ENCODE measurements at regions not wholly inside any gene's neighbourhood (a gene's known extent, or its start where the extent isn't known, plus 50 kb on each side); places are given as distances from the start of the nearest gene placed in this dataset.

GRCh38 chr10:9214618-9215017, 1160.1 kb downstream of the GATA3 start:
- peaks cover 39% of the 10 kb centered on the region for H3K27me3 Mint-ChIP-seq
- no peak overlapping the region for H3K27ac Mint-ChIP-seq
- H3K36me3 Mint-ChIP-seq (ENCODE audit: insufficient read depth) = no peaks in the 10 kb centered on the region
- no peak overlapping the region for H3K4me3 Mint-ChIP-seq (ENCODE audit: low read depth)
- H3K4me1 Mint-ChIP-seq (ENCODE audit: low read depth) = no peaks in the 10 kb centered on the region
- DNase-seq (ENCODE audit: low spot score, unreplicated experiment) = no peak
- TF ChIP-seq CTCF (IDR thresholded peaks at IDR 0.05; ENCODE audit: unreplicated experiment) = no peak
- H3K9me3 Mint-ChIP-seq (ENCODE audit: low read depth) = no peaks in the 10 kb centered on the region

- H3K27me3 Mint-ChIP-seq = peaks cover 37% of the 10 kb centered on the region
- H3K36me3 Mint-ChIP-seq (ENCODE audit: insufficient read depth) = no peaks in the 10 kb centered on the region
- no peak for TF ChIP-seq CTCF (IDR thresholded peaks at IDR 0.05; ENCODE audit: unreplicated experiment)
- H3K9me3 Mint-ChIP-seq (ENCODE audit: low read depth) = no peaks in the 10 kb centered on the region
- no peak for DNase-seq (ENCODE audit: low spot score, unreplicated experiment)
- H3K4me1 Mint-ChIP-seq (ENCODE audit: low read depth) = no peaks in the 10 kb centered on the region
- H3K27ac Mint-ChIP-seq = no peak overlapping the region
- no peak overlapping the region for H3K4me3 Mint-ChIP-seq (ENCODE audit: low read depth)
Observed at GRCh38 chr10:9215121-9215520, 1160.6 kb downstream of the GATA3 start.

GRCh38 chr10:9219860-9220259, 1165.4 kb downstream of the GATA3 start:
- Mint-ChIP-seq H3K4me1 (ENCODE audit: low read depth) (no peaks in the 10 kb centered on the region), H3K4me3 (ENCODE audit: low read depth) (no peak overlapping the region), H3K9me3 (ENCODE audit: low read depth) (no peaks in the 10 kb centered on the region), H3K27me3 (peaks cover 26% of the 10 kb centered on the region), H3K36me3 (ENCODE audit: insufficient read depth) (no peaks in the 10 kb centered on the region), H3K27ac (no peak overlapping the region)
- no peak for TF ChIP-seq CTCF (IDR thresholded peaks at IDR 0.05; ENCODE audit: unreplicated experiment)
- DNase-seq (ENCODE audit: low spot score, unreplicated experiment) = no peak

GRCh38 chr10:9222917-9223316, 1168.4 kb downstream of the GATA3 start:
- Mint-ChIP-seq H3K27me3 (peaks cover 19% of the 10 kb centered on the region), H3K4me1 (ENCODE audit: low read depth) (no peaks in the 10 kb centered on the region), H3K27ac (no peak overlapping the region), H3K9me3 (ENCODE audit: low read depth) (no peaks in the 10 kb centered on the region), H3K36me3 (ENCODE audit: insufficient read depth) (no peaks in the 10 kb centered on the region), H3K4me3 (ENCODE audit: low read depth) (no peak overlapping the region)
- no peak for TF ChIP-seq CTCF (IDR thresholded peaks at IDR 0.05; ENCODE audit: unreplicated experiment)
- DNase-seq (ENCODE audit: low spot score, unreplicated experiment) = no peak

- H3K9me3 Mint-ChIP-seq (ENCODE audit: low read depth) = no peaks in the 10 kb centered on the region
- H3K4me1 Mint-ChIP-seq (ENCODE audit: low read depth) = no peaks in the 10 kb centered on the region
- no peak overlapping the region for H3K4me3 Mint-ChIP-seq (ENCODE audit: low read depth)
- TF ChIP-seq CTCF (IDR thresholded peaks at IDR 0.05; ENCODE audit: unreplicated experiment) = no peak
- H3K27me3 Mint-ChIP-seq = peaks cover 25% of the 10 kb centered on the region
- no peak overlapping the region for H3K27ac Mint-ChIP-seq
- DNase-seq (ENCODE audit: low spot score, unreplicated experiment) = no peak
- H3K36me3 Mint-ChIP-seq (ENCODE audit: insufficient read depth) = no peaks in the 10 kb centered on the region
Observed at GRCh38 chr10:9227679-9228365, 1173.3 kb downstream of the GATA3 start.

Data from progenitor cell of endocrine pancreas (in vitro differentiated cells).